T-helper 2 cell treated with Interferon-gamma antibody and Interleukin-4, amounts not matched to agents 100 ng/mL and 5 ng/mL, for 36 hours (primary cell): ENCODE measurements at regions not wholly inside any gene's neighbourhood (a gene's known extent, or its start where the extent isn't known, plus 50 kb on each side); places are given as distances from the start of the nearest gene placed in this dataset.
"Not testable (repeated sequence)": the region's sequence is repeated elsewhere in the genome, so short reads cannot be mapped to it uniquely, and the experiment has no call there.

ENCODE experiments used
- intact Hi-C: fragments of 100-400 bp; cut with micrococcal nuclease; formaldehyde crosslinking; loops from one replicate; pipeline ENCODE4 v1.15.1; 2023

DNA sequence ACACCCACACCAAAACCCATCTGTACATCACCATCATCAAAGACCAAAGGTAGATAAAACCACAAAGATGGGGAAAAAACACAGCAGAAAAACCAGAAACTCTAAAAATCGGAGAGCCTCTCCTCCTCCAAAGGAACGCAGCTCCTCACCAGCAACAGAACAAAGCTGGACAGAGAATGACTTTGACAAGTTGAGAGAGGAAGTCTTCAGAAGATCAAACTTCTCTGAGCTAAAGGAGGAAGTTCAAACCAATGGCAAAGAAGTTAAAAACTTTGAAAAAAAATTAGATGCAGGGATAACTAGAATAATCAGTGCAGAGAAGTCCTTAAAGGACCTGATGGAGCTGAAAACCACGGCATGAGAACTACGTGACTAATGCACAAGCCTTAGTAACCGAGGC is 247.5 kb upstream of the ERBB4 start:
- intact Hi-C loops = not testable (repeated sequence)

DNA sequence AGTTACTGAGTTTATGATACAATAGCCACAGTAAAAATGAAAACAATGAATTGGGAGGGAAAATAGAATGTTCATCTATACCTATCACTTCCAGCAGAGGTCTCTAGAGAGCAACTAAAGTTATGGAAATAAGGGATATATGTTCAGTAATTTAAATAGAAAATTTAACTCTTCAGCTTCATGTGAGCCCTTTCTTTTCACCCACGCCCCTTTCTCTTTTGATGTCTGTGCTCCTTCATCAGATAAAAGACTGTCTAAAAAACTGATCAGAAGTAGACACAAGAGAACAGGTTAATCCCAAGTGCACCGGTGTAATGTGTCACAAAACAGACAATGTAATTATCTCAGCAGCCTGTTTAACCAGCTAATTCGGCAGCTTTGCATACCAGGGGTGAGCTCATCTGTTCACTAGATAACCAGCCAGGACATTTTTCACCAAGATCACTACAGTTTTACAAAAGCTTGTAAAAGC is 238.5 kb upstream of the ERBB4 start:
- intact Hi-C loops = loop anchor here (1.0 to 2.0 kb wide), 2 partner anchors 238 to 376 kb away; no protein-coding TSS in a partner anchor

DNA sequence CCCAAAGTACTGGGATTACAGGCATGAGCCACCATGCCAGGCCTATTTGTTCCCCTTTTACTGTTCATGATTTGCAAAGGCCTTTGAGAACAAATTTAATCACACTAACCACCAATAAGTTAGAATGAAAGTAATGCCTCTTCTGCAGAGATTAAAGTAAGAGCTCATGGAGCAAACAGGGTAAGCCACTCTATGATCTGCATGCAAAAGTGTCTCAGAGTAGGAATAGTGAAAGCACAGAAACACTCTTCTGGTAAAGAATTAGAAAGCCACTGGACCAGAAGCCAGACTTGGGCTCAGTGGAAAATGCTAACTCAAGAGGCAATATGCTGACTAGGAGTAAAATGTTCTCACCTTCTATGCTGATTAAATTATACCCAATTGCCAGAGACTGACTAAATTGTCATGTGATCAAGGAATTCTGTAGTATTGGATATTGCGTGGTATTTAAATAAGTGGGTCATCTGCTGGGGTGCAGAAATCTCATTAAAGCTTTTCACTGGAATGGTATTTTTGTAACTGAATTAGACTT is 235.3 kb upstream of the ERBB4 start:
- intact Hi-C loops = loop anchor here (5.0 kb wide), 1 partner anchor 87 kb away; no protein-coding TSS in a partner anchor

DNA sequence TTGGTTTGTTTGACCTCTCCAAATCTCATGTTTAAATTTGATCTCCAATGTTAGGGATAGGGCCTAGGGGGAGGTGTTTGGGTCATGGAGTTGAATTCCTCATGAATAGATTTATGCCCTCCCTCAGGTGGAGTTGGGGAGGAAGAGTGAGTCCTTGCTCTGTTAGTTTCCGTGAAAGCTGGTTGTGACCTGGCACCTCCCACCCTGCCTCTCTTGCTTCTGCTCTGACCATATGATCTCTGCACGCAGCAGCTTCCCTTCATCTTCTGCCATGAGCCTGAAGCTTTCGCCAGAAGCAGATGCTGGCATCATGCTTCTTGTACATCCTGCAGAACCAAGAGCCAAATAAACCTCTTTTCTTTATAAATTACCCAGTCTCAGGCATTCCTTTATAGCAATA is 231.6 kb upstream of the ERBB4 start:
- intact Hi-C loops = loop anchor here (5.0 kb wide), 1 partner anchor 83 kb away; no protein-coding TSS in a partner anchor

DNA sequence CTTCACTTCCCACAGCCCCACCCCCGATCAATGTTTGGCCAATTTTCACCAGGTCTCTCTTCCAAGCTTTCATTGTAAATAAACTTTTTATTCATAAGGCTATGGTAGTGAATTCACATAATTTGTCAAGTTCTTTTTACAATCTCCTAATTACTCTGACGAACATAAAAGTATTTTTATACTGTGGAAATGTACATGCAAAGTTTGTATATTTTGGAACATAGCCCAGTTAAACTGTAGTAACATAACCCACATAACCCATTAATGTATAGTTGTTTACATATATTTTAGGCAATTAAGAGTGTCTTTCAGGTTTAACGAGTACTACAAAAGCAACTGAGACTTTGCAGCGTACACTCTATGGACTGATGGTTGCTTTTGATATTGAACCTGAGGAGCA is 228.3 kb upstream of the ERBB4 start:
- intact Hi-C loops = no loop called here

DNA sequence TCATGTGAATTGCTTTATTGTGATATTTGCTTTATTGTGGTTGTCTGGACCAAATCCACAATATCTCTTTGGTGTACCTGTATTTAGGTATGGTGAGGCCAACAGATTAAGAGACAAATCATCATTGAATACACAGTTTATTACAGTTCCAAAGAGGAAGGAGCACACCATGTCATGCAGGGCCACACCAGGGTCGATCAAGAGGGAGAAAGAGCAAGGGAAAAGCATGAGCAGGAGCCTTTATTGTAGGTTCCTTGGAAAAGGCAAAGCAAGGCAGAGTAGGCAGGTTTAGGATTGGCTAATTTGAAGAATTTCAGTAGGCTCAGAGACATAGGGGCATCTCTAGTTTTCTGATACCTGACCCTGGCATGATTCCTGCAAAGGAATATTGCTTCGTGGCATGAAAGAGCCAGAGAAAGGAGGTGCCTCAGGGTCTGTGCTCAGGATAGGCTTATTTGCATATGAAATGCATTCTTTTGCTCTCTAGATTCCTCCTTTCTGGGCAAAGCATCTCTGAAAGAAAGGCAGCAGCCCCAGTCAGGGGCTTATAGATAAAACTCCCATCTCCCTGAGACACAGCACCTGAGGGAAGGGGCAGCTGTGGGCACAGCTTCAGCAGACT is 214.2 kb upstream of the ERBB4 start:
- intact Hi-C loops = no loop called here

DNA sequence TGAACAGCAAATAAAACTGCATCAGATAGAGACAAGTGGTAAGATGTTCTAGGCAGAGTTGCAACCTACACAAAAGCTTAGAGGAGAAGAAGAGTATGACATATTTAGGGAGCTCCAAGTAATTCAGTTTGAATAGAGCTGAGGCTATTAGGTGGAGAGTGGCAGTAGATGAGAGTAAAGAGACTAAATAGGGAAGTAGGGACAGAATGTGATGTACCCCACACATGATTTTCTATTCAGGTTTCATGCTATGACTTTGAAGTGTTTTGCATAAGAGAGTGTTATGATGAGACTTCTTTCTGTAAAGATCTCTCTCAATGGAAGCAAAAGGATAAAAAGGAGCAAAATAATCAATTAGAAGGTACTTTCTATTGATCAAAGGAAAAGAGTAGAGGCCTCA is 206.8 kb upstream of the ERBB4 start:
- intact Hi-C loops = no loop called here

DNA sequence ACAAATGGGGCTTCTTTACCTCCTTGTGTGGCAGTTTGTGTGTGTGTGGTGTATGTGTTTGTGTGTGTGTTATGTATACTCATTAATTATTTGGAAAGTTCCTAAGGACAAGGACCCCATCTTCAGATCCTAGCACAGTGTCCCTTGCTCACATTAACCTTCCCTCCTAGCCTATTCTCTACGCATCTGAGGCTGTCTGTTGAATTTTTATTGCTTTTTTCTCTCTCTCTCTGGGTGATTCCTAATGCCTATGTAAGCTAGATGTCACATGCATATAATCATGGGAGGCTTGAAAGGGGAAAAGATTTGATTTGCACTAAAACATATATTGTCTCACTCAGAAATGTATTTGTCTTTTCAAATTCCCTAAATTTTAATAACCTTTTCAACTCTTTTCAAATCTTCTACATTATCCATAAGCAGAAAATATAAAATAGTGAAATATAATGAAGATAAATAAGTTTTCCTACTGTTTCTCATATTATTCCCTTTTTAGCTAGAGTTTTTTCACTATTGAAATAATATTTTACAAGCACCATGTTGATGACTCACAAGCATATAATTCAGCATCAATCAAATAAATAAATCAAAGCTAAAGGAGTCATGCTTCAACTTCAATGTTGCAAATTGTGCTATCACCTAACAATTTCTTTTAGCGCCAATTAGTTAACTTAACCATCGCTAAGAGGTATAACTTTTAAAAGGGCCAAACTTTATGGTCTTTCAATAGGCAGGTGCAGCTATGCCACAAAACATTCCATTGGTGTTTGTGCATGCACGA is 199.0 kb upstream of the ERBB4 start:
- intact Hi-C loops = no loop called here

DNA sequence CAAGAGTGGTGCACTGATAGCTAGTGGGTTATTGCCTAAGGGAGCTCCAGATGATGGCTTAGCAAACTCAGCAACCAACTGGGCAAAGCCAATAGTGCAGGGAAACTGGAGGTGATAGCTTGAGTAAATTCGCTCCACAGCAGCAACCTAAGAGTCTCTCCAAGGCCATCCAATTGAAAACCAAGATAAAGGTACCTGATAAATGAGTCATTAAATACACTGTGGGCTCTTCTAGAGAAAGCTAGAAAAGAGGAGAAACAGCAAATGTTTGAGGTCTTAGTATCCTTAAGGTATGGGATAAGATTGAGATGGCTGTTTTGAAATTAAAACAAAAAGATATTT is 197.8 kb upstream of the ERBB4 start:
- intact Hi-C loops = no loop called here

DNA sequence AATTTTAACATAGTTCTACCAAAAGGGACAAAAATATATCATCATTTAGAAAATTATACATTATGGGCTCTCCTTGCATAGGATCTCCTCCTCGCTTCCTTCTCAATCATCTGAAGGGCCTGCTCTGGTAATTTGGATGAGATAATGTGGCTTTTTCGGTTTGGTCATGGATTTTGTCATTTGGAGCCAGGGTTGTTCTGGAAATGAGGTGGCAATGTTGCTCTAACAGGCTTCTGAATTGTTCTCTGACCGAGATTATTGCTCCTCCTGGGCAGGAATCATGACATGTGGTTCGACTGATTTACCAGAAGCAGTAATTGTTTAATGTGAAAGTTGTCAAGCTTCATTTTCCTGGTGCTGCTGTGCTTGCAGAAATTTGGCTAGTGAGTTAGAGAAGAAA is 194.7 kb upstream of the ERBB4 start:
- intact Hi-C loops = no loop called here

DNA sequence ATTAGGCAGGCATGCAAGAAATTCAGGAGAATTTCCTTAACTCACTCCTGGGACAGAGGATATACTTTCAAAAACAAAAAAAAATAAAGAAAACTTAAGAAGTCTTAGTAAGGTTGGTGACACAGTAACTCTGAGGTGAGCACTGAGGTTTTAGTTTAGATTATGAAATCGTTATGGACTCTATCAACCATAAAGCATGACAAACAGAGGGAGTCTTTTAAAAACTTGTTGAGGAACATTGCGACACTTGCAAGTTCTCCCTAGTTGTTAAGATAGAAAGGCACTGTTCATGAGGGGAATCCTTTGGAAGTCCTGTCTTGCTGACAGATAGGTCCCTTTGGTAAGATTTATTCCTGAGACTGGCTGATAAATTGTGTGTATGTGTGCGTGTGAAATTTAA is 194.3 kb upstream of the ERBB4 start:
- intact Hi-C loops = no loop called here

DNA sequence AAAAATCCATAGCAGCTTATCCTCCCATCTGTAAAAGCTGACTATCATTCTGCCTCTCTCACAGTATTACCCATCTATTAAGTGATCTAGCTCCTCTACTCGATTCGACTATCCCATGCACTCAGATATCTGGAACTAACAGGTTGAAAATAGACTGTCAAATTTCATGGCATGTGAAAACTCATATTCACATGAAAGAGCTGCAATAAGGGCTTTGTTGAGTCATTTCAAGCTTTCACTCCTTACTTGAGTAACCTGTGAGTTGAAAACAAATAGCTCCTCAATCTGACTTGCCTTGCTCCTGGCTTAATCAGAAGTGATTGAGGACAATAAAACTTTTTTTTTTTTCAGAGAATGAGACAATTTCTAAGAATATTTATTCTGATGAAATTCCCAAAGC is 192.4 kb upstream of the ERBB4 start:
- intact Hi-C loops = no loop called here

DNA sequence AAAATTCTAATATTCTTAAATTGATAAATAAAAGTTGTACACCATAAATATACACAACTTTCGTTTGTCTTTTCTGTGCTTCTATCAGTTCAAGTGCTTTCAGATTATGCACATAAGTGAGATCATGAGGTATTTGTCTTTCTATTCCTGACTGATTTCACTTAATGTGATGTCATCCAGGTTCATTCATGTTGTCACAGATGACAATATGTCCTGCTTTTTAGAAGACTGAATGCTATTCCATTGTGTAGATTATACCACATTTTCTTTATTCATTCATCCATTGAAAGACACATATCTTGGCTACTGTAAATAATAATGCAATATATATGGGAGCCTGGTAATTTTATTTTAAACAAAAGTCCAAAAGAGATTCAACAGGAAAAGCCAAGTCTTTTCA is 190.1 kb upstream of the ERBB4 start:
- intact Hi-C loops = no loop called here

DNA sequence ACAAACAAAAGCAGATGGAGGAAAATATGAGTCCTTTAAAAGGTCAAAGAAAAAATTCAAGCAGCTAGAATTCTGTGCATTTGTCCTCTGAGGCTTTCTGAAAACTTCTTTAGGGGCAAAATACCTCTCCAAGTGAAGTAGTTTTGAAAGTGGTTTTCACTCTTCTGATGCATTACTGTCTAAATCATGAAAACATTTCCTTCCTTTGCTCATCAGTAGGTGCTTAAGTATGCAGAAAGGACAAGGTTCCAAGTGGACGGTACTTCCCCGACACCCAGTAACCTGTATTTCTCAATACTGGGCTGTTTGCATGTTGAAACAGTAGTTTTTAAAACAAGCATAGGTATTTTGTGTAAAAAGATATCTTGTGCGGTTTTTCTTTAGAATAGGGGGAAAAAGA is 189.1 kb upstream of the ERBB4 start:
- intact Hi-C loops = no loop called here

DNA sequence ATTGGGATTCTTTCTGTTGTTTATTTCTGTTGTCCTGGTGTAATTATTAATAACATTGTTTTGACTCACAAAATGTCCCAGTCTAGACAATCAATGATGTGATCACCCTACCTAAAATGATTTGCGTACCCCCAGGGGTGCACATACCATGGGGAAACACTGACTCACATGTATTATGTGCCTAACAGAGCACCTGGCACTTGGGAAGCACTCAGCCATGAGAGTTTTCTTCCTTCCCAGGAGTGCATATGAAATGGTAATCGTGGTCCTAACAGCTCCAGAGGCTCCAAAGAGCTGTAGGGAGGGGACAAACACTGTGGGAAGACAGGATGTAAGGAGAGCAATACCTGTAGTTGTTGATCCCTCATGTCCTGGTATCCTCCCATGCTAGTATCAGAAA is 187.8 kb upstream of the ERBB4 start:
- intact Hi-C loops = no loop called here

DNA sequence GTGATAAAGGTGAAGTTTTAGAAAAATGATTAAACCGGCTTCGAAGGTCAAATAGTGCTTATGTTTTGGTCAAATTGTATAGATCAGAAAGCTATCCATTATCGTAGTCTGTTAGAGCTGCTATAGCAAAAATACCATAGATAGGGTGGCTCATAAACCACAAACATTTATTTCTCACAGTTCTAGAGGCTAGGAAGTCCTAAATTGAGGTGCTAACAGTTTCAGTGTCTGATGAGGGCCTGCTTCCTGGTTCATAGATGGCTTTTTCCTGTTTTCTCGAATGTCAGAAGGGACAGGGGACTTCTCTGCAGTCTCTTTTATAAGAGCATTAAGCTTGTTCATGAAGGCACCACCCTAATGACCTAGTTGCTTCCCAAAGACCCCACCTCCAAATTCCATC is 186.6 kb upstream of the ERBB4 start:
- intact Hi-C loops = no loop called here

DNA sequence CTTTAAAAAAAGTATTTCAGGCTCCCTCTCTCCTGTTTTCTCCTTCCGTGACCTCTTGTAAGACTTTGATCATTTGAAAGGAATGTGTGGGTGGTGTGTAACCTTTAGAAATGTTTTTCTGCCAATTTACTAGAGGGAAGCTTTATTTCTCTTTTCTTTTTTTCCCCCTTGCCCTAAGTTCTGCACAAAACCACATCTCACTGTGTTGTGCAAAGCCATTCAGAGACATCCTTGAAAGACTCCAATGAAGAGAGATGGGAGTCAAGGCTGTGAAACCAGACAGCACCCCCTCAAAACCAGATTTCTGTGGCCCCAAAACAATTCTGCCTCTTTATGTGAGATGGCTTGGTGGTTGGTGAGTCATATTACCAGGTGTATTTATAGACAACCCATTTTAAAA is 184.6 kb upstream of the ERBB4 start:
- intact Hi-C loops = no loop called here

DNA sequence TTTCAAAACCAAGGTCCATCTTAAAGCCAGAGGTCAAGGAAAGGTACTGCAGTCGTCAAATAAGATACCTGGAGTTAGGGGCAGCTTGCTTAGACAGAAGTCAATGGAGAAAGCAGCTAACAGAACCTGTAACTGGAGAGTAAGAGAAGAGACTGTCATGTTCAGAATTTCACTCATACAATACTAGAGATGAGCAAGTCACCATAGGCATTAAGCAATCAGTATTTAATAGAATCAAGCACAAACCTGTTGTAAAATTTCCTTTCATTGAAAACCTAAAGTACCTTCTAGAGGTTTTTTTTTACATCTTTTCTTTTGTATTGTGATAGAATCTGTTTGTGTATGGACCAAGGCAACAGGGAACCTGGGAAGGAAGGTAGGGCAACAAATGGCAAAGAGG is 183.4 kb upstream of the ERBB4 start:
- intact Hi-C loops = no loop called here

DNA sequence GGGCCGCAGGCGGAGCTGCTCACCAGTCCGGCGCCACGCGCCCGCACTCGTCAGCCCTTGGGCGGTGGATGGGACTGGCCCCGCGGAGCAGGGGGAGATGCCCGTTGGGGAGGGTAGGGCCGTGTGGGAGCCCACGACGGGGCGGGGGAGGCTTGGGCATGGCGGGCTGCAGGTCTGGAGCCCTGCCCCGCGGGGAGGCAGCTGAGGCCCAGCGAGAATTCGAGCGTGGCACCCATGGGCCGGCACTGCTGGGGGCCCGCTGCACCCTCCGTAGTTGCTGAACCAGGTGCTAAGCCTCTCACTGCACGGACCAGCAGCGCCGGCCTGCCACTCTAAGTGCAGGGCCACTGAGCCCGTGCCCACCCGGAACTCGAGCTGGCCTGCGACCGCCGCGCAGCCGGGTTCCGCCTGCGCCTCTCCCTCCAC is 182.4 kb upstream of the ERBB4 start:
- intact Hi-C loops = no loop called here

DNA sequence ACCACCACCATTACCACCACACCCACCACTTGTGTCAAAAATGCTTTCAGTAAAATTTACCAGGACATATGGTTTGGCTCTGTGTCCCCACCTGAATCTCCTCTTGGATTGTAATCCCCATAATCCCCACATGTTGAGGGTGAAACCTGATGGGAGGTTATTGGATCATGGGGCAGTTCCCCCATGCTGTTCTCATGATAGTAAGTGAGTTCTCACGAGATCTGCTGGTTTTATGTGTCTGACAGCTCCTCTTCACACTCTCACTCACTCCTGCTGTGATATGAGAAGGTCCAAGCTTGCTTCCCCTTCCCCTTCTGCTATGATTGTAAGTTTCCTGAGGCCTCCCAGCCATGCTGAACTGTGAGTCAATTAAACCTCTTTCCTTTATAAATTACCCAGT is 176.8 kb upstream of the ERBB4 start:
- intact Hi-C loops = not testable (repeated sequence)

DNA sequence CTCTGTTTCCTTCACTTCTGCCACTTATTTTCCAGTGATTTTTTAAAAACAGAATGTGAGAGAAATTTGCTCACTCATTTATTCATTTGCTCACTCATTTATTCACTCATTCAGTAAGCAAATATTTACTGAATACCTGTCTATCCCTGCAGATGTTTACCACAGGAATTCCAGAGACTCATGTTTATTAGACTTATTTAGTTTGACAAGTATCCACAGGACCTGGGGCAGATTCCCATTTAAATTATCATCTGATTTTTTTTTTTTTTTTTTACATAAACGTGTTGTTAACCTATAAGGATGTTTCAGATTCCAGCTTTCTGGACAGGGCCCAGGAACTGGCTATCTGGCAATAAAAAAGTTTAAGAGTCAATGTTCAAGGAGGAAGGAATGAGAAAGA is 175.1 kb upstream of the ERBB4 start:
- intact Hi-C loops = no loop called here

DNA sequence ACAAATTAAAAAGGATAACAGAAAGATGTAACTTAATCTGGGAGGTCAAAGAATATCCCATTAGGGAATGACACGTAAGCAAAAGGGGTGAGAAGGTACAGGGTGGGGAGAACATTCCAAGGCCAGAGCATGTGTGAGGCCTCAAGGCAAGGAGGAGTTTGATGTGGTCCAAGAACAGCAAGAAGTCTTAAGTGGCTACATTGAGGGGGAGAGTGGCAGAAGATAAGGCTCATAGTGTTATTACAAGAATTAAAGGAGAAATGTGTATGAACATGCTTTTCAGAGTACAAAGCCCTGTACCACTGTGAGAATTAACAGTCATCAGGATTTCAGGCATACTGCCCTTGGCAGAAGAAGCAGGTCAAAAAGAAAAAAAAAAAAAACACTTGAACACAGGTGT is 174.4 kb upstream of the ERBB4 start:
- intact Hi-C loops = no loop called here

DNA sequence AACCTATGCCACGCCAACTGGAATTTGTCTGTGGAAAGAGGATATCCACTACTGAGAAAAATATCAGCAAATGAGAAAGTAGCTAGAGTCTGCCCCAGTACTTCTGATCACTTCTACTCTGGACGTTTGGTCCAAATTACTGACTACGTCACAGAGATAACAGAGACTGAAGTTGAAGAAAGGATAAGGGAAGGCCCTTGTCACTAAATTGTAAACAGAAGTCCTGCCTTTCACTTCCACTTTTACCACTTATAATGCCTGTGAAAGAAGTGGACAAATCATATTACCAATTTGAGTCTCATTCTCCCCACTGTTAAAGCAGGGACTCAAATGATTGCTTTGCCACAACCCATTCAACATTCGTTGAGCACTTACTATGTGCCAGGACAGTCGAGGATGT is 173.9 kb upstream of the ERBB4 start:
- intact Hi-C loops = no loop called here
